Upper lobe of right lung (tissue), 1 donor: ENCODE measurements at regions not wholly inside any gene's neighbourhood (a gene's known extent, or its start where the extent isn't known, plus 50 kb on each side); places are given as distances from the start of the nearest gene placed in this dataset.
A peak's percentile ranks its signal among the peaks of the same experiment; 100 is the strongest.

Experiments
- ATAC-seq: fragments of 200-7000 bp; cut with Tn5 transposase; one replicate; pipeline ENCODE4 v1.9.1; 2020; ENCODE audit warnings: mild to moderate bottlenecking, moderate library complexity
- DNase-seq: peaks from one replicate; pipeline ENCODE4 v3.0.0-alpha.2; 2020
- H3K27ac ChIP-seq: fragments of 200-600 bp; one replicate; pipeline ENCODE4 v1.8.0; 2022
- H3K27me3 ChIP-seq: fragments of 200-600 bp; one replicate; pipeline ENCODE4 v1.8.0; 2022; ENCODE audit warnings: mild to moderate bottlenecking
- H3K36me3 ChIP-seq: fragments of 200-600 bp; one replicate; pipeline ENCODE4 v1.8.0; 2022
- H3K4me1 ChIP-seq: fragments of 200-600 bp; one replicate; pipeline ENCODE4 v1.8.0; 2022
- H3K4me3 ChIP-seq: fragments of 200-600 bp; one replicate; pipeline ENCODE4 v1.8.0; 2022; ENCODE audit warnings: mild to moderate bottlenecking
- H3K9me3 ChIP-seq: fragments of 200-600 bp; one replicate; pipeline ENCODE4 v1.8.0; 2022
- CTCF ChIP-seq: fragments of 200-600 bp; IDR thresholded peaks from one replicate; pipeline ENCODE4 v1.8.0; 2022; ENCODE audit warnings: antibody characterized with exemption
- intact Hi-C: fragments of 100-400 bp; cut with DNase I; formaldehyde crosslinking; loops from one replicate; pipeline ENCODE4 v1.11.0; 2022
- donor health status: DM: no; HTN: yes; CAD: no; lungs with severe emphysema.

DNA sequence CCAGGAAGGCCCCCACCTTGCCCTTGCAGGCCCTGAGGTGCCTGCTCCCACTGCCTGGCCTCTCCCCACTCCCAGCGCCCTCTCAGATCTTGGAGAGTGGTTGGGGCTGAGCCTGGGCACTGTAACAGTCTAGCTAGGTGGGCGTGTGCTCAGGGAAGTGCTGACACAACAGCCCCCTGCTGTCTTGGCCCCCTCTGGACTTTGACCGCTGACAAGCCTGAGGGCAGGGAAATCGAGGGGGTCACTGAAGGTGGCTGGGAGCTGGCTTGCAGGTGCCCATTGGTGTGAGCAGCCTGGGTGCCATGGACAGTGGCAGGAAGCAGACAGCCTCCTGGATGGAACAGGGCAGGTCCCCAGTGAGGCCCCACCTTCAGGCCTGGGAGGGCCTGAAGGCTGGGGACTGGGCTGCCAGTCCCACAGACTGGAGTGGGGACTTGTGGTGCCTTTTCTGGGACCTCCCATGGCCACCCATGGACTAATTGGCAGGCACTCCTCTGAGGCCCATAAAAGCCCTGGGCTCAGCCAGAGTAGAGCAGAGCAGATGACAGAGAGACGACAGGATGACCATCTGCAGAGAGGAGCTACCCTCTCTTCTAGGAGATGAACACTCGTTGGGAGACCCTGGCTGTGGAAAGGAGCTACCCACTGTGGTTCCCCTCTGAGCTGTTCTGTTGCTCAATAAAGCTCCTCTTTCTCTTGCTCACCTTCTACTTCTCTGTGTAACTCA lies 158.6 kb upstream of the SLC38A2 start:
- DNase-seq, result no peak
- Histone ChIP-seq H3K36me3 (no peaks in the 10 kb centered on the region), H3K4me3 (no peak overlapping the region), H3K9me3 (no peaks in the 10 kb centered on the region), H3K27ac (no peak overlapping the region), H3K27me3 (no peaks in the 10 kb centered on the region), H3K4me1 (no peaks in the 10 kb centered on the region)
- no peak for TF ChIP-seq CTCF
- intact Hi-C loops, result no loop called here
- peak; percentile 20 for ATAC-seq

GRCh38 chr12:46530373-46531056 lies 157.9 kb upstream of the SLC38A2 start:
- H3K27ac ChIP-seq, result no peak overlapping the region
- DNase-seq (no peak), ATAC-seq (peak; percentile 30)

GRCh38 chr12:46526233-46526632 lies 153.7 kb upstream of the SLC38A2 start:
- H3K9me3 ChIP-seq, result no peaks in the 10 kb centered on the region
- ATAC-seq (no peak), DNase-seq (no peak)
- no peak overlapping the region for H3K4me3 ChIP-seq
- intact Hi-C loops, result no loop called here
- no peaks in the 10 kb centered on the region for H3K36me3 ChIP-seq
- H3K27me3 ChIP-seq, result no peaks in the 10 kb centered on the region
- H3K27ac ChIP-seq, result no peak overlapping the region
- TF ChIP-seq CTCF, result no peak
- H3K4me1 ChIP-seq, result peaks cover 15% of the 10 kb centered on the region

More at GRCh38 chr12:46530373-46531056, 157.9 kb upstream of the SLC38A2 start:
- Histone ChIP-seq H3K27me3 (no peaks in the 10 kb centered on the region), H3K36me3 (no peaks in the 10 kb centered on the region), H3K9me3 (no peaks in the 10 kb centered on the region), H3K4me3 (no peak overlapping the region), H3K4me1 (no peaks in the 10 kb centered on the region)
- intact Hi-C loops, result no loop called here
- no peak for TF ChIP-seq CTCF

- intact Hi-C loops, result no loop called here
- no peak overlapping the region for H3K27ac ChIP-seq
These were observed 152.2 kb upstream of the SLC38A2 start for GRCh38 chr12:46524778-46525177.

More at GRCh38 chr12:46524778-46525177, 152.2 kb upstream of the SLC38A2 start:
- Histone ChIP-seq H3K4me3 (no peak overlapping the region), H3K9me3 (no peaks in the 10 kb centered on the region), H3K36me3 (no peaks in the 10 kb centered on the region), H3K27me3 (no peaks in the 10 kb centered on the region), H3K4me1 (peaks cover 16% of the 10 kb centered on the region)
- TF ChIP-seq CTCF, result no peak
- peak; percentile 66 for ATAC-seq
- no peak for DNase-seq
